ENCODE measurements at regions not wholly inside any gene's neighbourhood (a gene's known extent, or its start where the extent isn't known, plus 50 kb on each side); places are given as distances from the start of the nearest gene placed in this dataset.

- TF ChIP-seq, protein P1, sequence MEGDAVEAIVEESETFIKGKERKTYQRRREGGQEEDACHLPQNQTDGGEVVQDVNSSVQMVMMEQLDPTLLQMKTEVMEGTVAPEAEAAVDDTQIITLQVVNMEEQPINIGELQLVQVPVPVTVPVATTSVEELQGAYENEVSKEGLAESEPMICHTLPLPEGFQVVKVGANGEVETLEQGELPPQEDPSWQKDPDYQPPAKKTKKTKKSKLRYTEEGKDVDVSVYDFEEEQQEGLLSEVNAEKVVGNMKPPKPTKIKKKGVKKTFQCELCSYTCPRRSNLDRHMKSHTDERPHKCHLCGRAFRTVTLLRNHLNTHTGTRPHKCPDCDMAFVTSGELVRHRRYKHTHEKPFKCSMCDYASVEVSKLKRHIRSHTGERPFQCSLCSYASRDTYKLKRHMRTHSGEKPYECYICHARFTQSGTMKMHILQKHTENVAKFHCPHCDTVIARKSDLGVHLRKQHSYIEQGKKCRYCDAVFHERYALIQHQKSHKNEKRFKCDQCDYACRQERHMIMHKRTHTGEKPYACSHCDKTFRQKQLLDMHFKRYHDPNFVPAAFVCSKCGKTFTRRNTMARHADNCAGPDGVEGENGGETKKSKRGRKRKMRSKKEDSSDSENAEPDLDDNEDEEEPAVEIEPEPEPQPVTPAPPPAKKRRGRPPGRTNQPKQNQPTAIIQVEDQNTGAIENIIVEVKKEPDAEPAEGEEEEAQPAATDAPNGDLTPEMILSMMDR (IDR thresholded peaks at IDR 0.05; ENCODE audit: low read depth, low read length) = no peak
- H3K4me3 ChIP-seq (ENCODE audit: low read depth, low read length) = no peak overlapping the region
These were observed 282.5 kb upstream of the STT3B start for GRCh38 chr3:31250116-31250777.

DNA sequence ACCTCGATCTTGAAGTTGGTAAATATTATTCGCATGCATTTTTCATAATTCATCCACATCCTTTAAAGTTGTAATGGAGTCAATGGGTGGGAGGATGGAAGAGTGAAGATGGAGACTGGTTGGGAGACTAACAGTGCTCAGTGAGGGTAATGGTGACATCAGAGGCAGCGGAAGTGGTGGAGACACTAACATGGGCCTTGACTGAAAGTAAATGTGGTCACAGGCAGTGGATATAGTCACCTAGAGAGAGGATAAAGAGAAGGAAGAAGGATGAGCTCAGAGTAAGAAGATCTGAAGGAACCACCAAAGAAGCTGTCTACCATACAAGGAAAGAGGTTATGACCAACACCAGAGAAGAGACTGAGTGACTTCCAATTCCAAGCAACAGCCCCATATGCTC lies 281.6 kb upstream of the STT3B start:
- TF ChIP-seq, protein P1 (IDR thresholded peaks at IDR 0.05; ENCODE audit: low read depth, low read length) = no peak
- H3K4me3 ChIP-seq (ENCODE audit: low read depth, low read length) = no peak overlapping the region

DNA sequence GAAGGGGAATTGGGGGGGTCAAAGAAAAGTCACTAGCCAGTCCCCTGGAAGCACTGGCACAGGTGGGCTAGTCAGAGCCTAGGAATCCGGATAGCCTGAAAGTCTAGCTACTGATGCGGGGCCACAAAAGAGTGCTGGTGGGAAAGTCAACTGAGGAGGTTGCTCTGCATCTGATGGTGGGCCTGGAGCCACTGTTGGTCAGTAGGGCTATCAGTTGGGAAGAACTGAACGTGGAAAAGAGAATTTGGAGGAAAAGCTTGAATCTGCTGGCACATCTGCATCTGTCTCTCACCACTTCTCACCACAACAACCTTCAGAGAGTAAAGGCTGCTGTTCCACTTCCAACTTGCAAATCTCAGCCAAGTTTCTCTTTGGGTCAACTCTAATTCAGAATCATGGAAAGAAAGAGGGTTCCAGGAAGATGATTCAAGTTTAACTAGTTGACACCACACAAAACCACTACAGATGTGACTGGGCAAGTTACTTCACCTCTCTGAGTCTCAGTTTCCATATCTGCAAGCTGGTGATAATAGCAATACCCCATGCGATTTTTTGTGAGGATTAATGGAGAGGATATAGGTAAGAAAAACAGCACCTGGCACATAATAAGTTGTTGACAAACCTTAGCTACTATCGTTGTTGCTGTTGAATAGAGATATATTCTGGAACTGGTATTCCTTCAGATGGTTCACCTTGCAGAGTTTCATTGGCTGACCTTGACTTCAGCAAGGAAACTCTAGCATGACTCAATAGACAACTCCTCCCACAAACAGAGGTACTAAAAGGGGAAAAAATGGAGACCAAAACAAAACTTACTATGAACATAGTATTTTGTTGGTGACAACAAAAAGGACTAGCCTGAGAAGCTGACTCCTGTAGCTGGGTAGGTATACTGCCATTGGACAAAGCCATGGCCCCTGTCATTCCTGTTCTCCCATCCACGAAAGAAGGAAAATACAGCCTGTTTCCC lies 280.2 kb upstream of the STT3B start:
- no peak overlapping the region for H3K4me3 ChIP-seq (ENCODE audit: low read depth, low read length)

GRCh38 chr3:31253782-31254181 lies 278.9 kb upstream of the STT3B start:
- no peak overlapping the region for H3K4me3 ChIP-seq (ENCODE audit: low read depth, low read length)
- TF ChIP-seq, protein P1 (IDR thresholded peaks at IDR 0.05; ENCODE audit: low read depth, low read length) = no peak

More for the DNA sequence above, 280.2 kb upstream of the STT3B start:
- TF ChIP-seq, protein P1 (IDR thresholded peaks at IDR 0.05; ENCODE audit: low read depth, low read length) = no peak

DNA sequence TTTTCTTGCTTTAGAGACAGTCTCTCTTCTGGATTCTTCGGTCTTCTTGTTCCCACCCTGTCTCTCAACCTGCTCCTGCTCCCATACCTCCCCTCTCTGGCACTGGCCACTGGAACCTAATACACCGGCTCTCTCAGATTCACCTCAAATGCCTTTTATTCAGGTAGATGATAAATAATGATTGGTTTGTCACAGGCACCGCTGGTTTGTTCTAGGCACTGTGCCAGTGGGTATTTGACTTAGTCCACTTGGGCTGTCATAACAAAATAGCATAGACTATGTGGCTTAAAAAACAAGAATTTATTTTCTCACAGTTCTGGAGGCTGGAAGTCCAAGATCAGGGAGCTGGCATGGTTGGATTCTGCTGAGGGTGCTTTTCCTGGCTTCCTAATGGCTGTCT lies 278.2 kb upstream of the STT3B start:
- H3K4me3 ChIP-seq (ENCODE audit: low read depth, low read length) = no peak overlapping the region
- TF ChIP-seq, protein P1 (IDR thresholded peaks at IDR 0.05; ENCODE audit: low read depth, low read length) = no peak

DNA sequence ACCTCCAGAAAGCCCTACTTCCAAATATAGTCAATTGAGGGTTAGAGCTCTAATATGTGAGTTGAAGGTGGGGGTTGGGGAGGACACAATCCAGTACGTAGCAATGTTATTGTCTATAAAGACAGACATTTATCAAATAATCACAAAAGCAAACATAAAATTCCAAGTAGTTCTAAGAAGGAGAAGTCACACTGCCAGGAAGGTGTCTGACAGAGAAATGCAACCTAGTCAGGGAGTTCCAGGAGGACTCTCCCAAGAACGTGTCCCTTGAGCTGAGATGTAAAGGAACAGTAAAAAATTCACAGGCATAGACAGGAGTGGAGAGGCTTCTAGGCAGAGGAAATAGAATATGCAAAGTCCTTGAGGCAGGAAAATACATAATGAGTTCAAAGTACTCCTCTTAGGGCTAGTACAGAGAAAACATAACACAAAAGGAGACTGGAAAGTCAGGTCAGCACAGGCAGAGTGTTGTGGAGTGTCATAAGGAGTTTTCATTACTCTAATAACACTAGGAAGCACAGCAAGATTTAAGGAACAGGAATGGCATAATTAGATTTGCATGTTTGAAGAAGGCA lies 277.6 kb upstream of the STT3B start:
- no peak overlapping the region for H3K4me3 ChIP-seq (ENCODE audit: low read depth, low read length)
- TF ChIP-seq, protein P1 (IDR thresholded peaks at IDR 0.05; ENCODE audit: low read depth, low read length) = no peak

Data from WI38 (cell line).